LNCaP clone FGC (cell line): ENCODE measurements at regions not wholly inside any gene's neighbourhood (a gene's known extent, or its start where the extent isn't known, plus 50 kb on each side); places are given as distances from the start of the nearest gene placed in this dataset.

Experiments used
- DNase-seq: peaks from one replicate; pipeline ENCODE4 v3.0.0-alpha.2; 2011; ENCODE audit warnings: low read depth
- H3K4me3 ChIP-seq: 2 replicates; pipeline ENCODE4 v1.5.1; 2011; ENCODE audit warnings: mild to moderate bottlenecking, low read depth, low read length, control low read depth
- CTCF ChIP-seq: IDR thresholded peaks from 2 replicates; pipeline ENCODE4 v1.5.1; 2012; ENCODE audit warnings: mild to moderate bottlenecking; ENCODE audit not compliant: control insufficient read depth, insufficient read depth; ENCODE audit errors: extremely low read depth

DNA sequence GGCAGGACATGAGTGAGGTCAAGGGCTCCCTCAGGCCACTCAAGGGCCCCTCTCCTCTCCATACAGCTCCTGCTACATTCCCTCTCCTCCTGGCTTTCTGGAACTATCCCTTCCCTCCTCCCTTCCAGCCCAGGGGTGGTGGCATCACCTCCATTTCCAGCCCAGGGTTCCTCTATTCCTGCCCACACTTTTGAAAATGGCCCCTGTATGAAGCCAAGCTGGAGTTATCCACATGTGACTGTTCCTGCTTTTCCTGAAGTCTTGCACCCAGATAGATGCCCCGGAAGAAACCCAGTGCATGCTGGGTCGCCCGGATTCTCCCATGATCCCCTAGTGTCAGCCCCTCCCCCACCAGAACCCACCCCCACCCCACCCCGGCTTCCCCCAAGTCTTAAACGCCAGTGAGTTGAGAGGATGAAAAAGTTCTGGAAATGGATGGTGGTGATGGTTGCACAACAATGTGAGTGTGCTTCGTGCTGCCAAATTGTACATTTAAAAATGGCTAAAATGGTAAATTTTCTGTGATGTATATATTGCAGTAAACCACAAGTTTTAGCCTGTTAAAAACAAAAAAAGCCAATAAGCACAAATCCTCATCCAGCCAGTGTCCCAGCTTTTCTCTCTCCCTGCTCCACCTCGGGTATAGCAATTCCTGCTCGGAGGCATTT is 136.9 kb downstream of the SCARB1 start:
- no peak for DNase-seq
- H3K4me3 ChIP-seq = no peak overlapping the region
- TF ChIP-seq CTCF = no peak

DNA sequence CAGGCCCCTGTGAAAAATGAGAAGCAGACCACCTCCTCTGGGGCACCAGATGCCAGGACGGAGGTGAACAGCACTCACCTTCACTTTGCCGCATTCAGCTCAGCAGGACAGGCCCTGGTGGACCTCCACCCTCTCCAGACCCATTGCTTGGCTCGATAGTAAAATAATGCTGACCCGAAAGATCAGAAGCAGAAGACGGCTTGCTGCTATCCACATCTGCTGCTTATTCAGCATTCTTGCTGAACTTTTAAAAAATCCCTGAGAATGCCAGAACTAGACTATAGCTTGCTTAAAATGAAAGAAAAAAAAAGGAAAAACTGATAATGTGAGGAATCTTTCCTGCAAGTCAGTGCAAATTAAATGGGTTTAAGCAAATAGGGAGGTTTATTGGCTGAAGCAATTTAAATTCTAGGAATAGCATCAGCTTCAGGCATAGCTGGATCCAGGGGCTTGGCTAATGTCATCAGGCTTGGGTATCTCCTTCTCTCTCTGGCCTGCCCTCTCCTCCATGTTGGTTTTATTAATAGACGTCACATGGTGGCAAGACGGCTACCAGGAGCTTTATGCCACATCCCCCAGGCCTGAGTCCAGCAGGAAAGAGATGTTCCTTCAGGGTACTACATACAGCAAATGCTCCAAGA is 137.9 kb downstream of the SCARB1 start:
- DNase-seq = no peak
- TF ChIP-seq CTCF = no peak
- H3K4me3 ChIP-seq = no peak overlapping the region

DNA sequence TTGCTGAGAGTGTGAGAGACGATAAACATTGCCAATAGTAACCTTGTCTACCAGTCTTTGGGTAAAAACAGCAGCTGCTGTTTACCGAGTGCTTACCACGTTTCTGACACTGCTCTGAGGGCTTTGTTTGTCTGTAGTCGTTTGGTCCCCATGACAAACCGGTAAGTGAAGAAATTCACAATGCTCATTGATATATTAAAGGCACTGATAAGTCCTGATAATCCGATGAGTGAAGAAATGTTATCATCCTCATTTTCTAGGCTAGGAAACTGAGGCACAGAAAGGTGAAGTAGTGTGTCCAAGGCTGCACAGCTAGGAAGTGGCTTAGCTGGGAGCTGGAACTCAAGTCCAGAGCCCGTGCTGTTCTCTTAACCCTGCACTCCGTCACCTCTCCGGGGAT is 138.6 kb downstream of the SCARB1 start:
- no peak for DNase-seq
- no peak overlapping the region for H3K4me3 ChIP-seq
- TF ChIP-seq CTCF = no peak

DNA sequence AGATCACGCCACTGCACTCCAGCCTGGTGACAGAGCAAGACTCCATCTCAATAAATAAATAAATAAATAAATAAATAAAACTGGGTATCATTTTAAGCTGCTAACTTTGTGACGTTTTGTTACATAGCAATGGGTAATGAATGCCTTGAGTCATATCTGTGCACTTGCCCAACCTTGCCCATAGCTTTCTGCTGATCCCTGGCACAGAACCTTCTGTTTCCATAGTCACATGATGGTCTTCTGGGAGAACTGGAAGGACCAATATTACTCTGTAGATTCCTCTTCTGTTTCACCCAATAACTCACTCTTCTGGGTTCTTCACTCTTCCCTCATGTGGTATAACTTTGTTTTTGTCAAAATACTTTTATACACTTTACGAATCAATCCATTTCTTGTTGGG is 140.8 kb downstream of the SCARB1 start:
- no peak for TF ChIP-seq CTCF
- DNase-seq = no peak
- H3K4me3 ChIP-seq = no peak overlapping the region

DNA sequence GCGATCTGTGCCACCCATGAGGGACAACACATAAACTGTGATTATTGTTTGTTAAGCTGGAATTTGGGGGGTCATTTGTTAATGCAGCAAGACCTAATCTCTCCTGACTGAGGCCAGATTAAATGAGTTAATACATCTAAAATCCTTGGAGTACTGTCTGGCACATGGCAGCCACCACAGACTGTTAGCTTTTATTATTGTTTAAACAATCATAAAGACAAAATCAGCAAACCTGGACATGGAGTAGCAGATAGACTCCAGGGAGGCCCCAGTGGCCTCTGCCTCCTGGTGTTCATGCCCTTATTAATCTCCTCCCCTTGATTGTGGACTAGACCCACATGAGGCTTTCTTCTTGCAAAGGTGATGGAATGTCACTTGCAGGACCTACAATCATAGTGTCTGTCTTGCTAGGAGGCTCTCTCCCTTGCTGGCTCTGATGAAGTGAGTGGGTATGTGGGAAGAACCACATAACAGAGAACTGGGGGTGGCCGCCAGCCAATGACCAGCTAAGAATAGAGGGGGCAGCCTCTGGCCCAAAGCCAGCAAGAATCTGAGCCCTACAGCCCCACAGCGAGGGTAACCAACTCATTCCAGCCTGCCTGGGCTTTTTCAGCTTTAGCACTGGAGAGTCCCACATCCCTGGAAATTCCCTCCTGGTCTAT is 142.0 kb downstream of the SCARB1 start:
- no peak for DNase-seq
- H3K4me3 ChIP-seq = no peak overlapping the region
- TF ChIP-seq CTCF = no peak

GRCh38 chr12:124720681-124721500 is 142.8 kb downstream of the SCARB1 start:
- DNase-seq = peak; percentile 89
- H3K4me3 ChIP-seq = no peak overlapping the region
- 0 out of 2 replicates have a peak, but pooled peaks have one; percentile 19 for TF ChIP-seq CTCF
